H9 (cell line): ENCODE measurements at regions not wholly inside any gene's neighbourhood (a gene's known extent, or its start where the extent isn't known, plus 50 kb on each side); places are given as distances from the start of the nearest gene placed in this dataset.

ENCODE experiments used
- DNase-seq: peaks from one replicate; pipeline ENCODE4 v3.0.0-alpha.2; 2017
- H2AFZ ChIP-seq: one replicate; pipeline ENCODE4 v1.6.1; 2013; ENCODE audit warnings: mild to moderate bottlenecking, low read length, control low read depth, moderate library complexity
- H2AK5ac ChIP-seq: 2 replicates; pipeline ENCODE4 v1.6.1; 2013; ENCODE audit warnings: low read length, control low read depth, mixed read lengths; ENCODE audit not compliant: insufficient read length
- H2BK120ac ChIP-seq: one replicate; pipeline ENCODE4 v1.6.1; 2013; ENCODE audit warnings: low read depth, mild to moderate bottlenecking, low read length, control low read depth, inconsistent platforms; ENCODE audit not compliant: poor library complexity, severe bottlenecking
- H2BK12ac ChIP-seq: 2 replicates; pipeline ENCODE4 v1.6.1; 2013; ENCODE audit warnings: low read length, control low read depth, mixed read lengths, low read depth; ENCODE audit not compliant: insufficient read length
- H2BK15ac ChIP-seq: 2 replicates; pipeline ENCODE4 v1.6.1; 2013; ENCODE audit warnings: low read depth, low read length, control low read depth
- H2BK20ac ChIP-seq: one replicate; pipeline ENCODE4 v1.6.1; 2013; ENCODE audit warnings: low read depth, mild to moderate bottlenecking, low read length, control low read depth, inconsistent platforms; ENCODE audit not compliant: poor library complexity, severe bottlenecking
- H2BK5ac ChIP-seq: 2 replicates; pipeline ENCODE4 v1.6.1; 2013; ENCODE audit warnings: low read length, control low read depth, mixed read lengths; ENCODE audit not compliant: insufficient read length
- H3K14ac ChIP-seq: 2 replicates; pipeline ENCODE4 v1.6.1; 2013; ENCODE audit warnings: low read length, control low read depth; ENCODE audit not compliant: insufficient read depth
- H3K18ac ChIP-seq: 2 replicates; pipeline ENCODE4 v1.6.1; 2013; ENCODE audit warnings: low read depth, mild to moderate bottlenecking, mixed read lengths, low read length, control low read depth; ENCODE audit not compliant: insufficient read length
- H3K23ac ChIP-seq: 2 replicates; pipeline ENCODE4 v1.6.1; 2013; ENCODE audit warnings: low read length, control low read depth, mixed read lengths, low read depth; ENCODE audit not compliant: insufficient read length
- H3K23me2 ChIP-seq: 2 replicates; pipeline ENCODE4 v1.6.1; 2013; ENCODE audit warnings: low read depth, mild to moderate bottlenecking, mixed read lengths, low read length, control low read depth; ENCODE audit not compliant: insufficient read length, poor library complexity, severe bottlenecking
- H3K27ac ChIP-seq: 2 replicates; pipeline ENCODE4 v1.5.1; 2013; ENCODE audit warnings: low read length, control low read depth, mixed read lengths, low read depth; ENCODE audit not compliant: insufficient read length
- H3K27me3 ChIP-seq: 2 replicates; pipeline ENCODE4 v1.6.1; 2013; ENCODE audit warnings: low read length, control low read depth, inconsistent platforms; ENCODE audit not compliant: insufficient read depth
- H3K4ac ChIP-seq: 2 replicates; pipeline ENCODE4 v1.6.1; 2013; ENCODE audit warnings: low read depth, mild to moderate bottlenecking, control low read depth, inconsistent platforms, low read length, moderate library complexity
- H3K4me1 ChIP-seq: 2 replicates; pipeline ENCODE4 v1.6.1; 2013; ENCODE audit warnings: low read length, control low read depth, inconsistent platforms; ENCODE audit not compliant: insufficient read depth
- H3K4me2 ChIP-seq: 2 replicates; pipeline ENCODE4 v1.6.1; 2013; ENCODE audit warnings: low read length, control low read depth, mixed read lengths; ENCODE audit not compliant: insufficient read length, insufficient read depth
- H3K56ac ChIP-seq: 2 replicates; pipeline ENCODE4 v1.6.1; 2013; ENCODE audit warnings: low read depth, mild to moderate bottlenecking, mixed read lengths, low read length, control low read depth; ENCODE audit not compliant: insufficient read length
- H3K79me1 ChIP-seq: 2 replicates; pipeline ENCODE4 v1.6.1; 2013; ENCODE audit warnings: low read depth, mild to moderate bottlenecking, moderate library complexity, low read length, control low read depth, inconsistent platforms; ENCODE audit not compliant: insufficient read depth, poor library complexity, severe bottlenecking
- H3K79me2 ChIP-seq: 2 replicates; pipeline ENCODE4 v1.6.1; 2013; ENCODE audit warnings: low read length, control low read depth, inconsistent platforms; ENCODE audit not compliant: insufficient read depth
- H3K9ac ChIP-seq: 2 replicates; pipeline ENCODE4 v1.6.1; 2013; ENCODE audit warnings: low read length, control low read depth, mixed read lengths; ENCODE audit not compliant: insufficient read length; ENCODE audit errors: extremely low read depth
- H3K9me3 ChIP-seq: one replicate; pipeline ENCODE4 v1.6.1; 2013; ENCODE audit warnings: low read depth, low read length, inconsistent platforms; ENCODE audit not compliant: control insufficient read depth
- H3T11ph ChIP-seq: one replicate; pipeline ENCODE4 v1.6.1; 2013; ENCODE audit warnings: mild to moderate bottlenecking, low read length, control low read depth, inconsistent platforms
- H4K20me1 ChIP-seq: one replicate; pipeline ENCODE4 v1.6.1; 2013; ENCODE audit not compliant: control insufficient read depth, insufficient read length, insufficient read depth
- H4K5ac ChIP-seq: 2 replicates; pipeline ENCODE4 v1.6.1; 2013; ENCODE audit warnings: low read depth, mild to moderate bottlenecking, mixed read lengths, low read length, control low read depth; ENCODE audit not compliant: insufficient read length
- H4K8ac ChIP-seq: replicated peaks from 2 replicates; pipeline ENCODE4 v1.6.1; 2013; ENCODE audit warnings: low read length, control low read depth, mixed read lengths, low read depth; ENCODE audit not compliant: insufficient read length
- H4K91ac ChIP-seq: 2 replicates; pipeline ENCODE4 v1.6.1; 2013; ENCODE audit warnings: low read depth, mild to moderate bottlenecking, moderate library complexity, mixed read lengths, low read length, control low read depth; ENCODE audit not compliant: insufficient read length
- H3K27ac Mint-ChIP-seq, 3 experiments: 2 replicates in 2 of 3; 3 replicates in 1 of 3; pipeline ENCODE4 v1.8.0; 2020 to 2021; ENCODE audit warnings: mixed read lengths in 3 of 3, mild to moderate bottlenecking in 1 of 3, moderate library complexity in 1 of 3
- H3K27me3 Mint-ChIP-seq: 2 replicates; pipeline ENCODE4 v1.8.0; 2021; ENCODE audit warnings: low read depth, mild to moderate bottlenecking, moderate library complexity, mixed read lengths
- H3K36me3 Mint-ChIP-seq, 3 experiments: 2 replicates in 2 of 3; 3 replicates in 1 of 3; pipeline ENCODE4 v1.8.0; 2020 to 2021; ENCODE audit warnings: low read depth in 3 of 3, mixed read lengths in 3 of 3; ENCODE audit not compliant: insufficient read depth in 1 of 3
- H3K4me1 Mint-ChIP-seq, 2 experiments: 2 replicates each; pipeline ENCODE4 v1.8.0; 2020; ENCODE audit warnings: mixed read lengths in 2 of 2
- H3K4me3 Mint-ChIP-seq, 2 experiments: 2 replicates in 1 of 2; 3 replicates in 1 of 2; pipeline ENCODE4 v1.8.0; 2020 to 2021; ENCODE audit warnings: mild to moderate bottlenecking in 2 of 2, mixed read lengths in 2 of 2, moderate library complexity in 1 of 2
- H3K9me3 Mint-ChIP-seq, 2 experiments: 2 replicates in 1 of 2; 3 replicates in 1 of 2; pipeline ENCODE4 v1.8.0; 2020; ENCODE audit warnings: mild to moderate bottlenecking in 2 of 2, mixed read lengths in 2 of 2, moderate library complexity in 1 of 2
- WGBS: extraction: QIAGEN DNeasy Blood & Tissue Kit; methylation state at CpG from one replicate; pipeline ENCODE4 v1.1.7; 2013; ENCODE audit warnings: missing lambda C conversion rate, low lambda C conversion rate, mixed read lengths; ENCODE audit not compliant: insufficient read length; ENCODE audit errors: extremely low coverage; 5-methylcytosine and 5-hydroxymethylcytosine counted together
- TF ChIP-seq, protein P1 (sequence below): fragments of 200-600 bp; sonication (generic); conservative IDR thresholded peaks from 3 replicates; pipeline ENCODE4 v1.8.0; 2021; ENCODE audit warnings: antibody characterized with exemption, mild to moderate bottlenecking

GRCh38 chr5:172541099-172541772, 86.9 kb upstream of the SH3PXD2B start:
- no peak overlapping the region for H2BK12ac ChIP-seq
- TF ChIP-seq, protein P1, sequence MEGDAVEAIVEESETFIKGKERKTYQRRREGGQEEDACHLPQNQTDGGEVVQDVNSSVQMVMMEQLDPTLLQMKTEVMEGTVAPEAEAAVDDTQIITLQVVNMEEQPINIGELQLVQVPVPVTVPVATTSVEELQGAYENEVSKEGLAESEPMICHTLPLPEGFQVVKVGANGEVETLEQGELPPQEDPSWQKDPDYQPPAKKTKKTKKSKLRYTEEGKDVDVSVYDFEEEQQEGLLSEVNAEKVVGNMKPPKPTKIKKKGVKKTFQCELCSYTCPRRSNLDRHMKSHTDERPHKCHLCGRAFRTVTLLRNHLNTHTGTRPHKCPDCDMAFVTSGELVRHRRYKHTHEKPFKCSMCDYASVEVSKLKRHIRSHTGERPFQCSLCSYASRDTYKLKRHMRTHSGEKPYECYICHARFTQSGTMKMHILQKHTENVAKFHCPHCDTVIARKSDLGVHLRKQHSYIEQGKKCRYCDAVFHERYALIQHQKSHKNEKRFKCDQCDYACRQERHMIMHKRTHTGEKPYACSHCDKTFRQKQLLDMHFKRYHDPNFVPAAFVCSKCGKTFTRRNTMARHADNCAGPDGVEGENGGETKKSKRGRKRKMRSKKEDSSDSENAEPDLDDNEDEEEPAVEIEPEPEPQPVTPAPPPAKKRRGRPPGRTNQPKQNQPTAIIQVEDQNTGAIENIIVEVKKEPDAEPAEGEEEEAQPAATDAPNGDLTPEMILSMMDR, result no peak
- H3K27ac ChIP-seq, result no peak overlapping the region
- no peak overlapping the region for H3K18ac ChIP-seq
- no peak overlapping the region for H3K4ac ChIP-seq
- H2BK15ac ChIP-seq, result no peak overlapping the region
- no peak overlapping the region for H2AFZ ChIP-seq
- H3K9me3 Mint-ChIP-seq, result no peaks in the 10 kb centered on the region; a peak in 2 of 5 replicates
- H3K79me2 ChIP-seq, result no peaks in the 10 kb centered on the region
- H2AK5ac ChIP-seq, result no peak overlapping the region
- no peak overlapping the region for H3K4me3 Mint-ChIP-seq
- H3K79me1 ChIP-seq, result no peaks in the 10 kb centered on the region
- H3K27ac Mint-ChIP-seq, result peak overlapping the region in 1 of 3 experiments; percentile 45; a peak in 2 of 7 replicates
- no peaks in the 10 kb centered on the region for H3K9me3 ChIP-seq
- no peaks in the 10 kb centered on the region for H3K36me3 Mint-ChIP-seq
- H4K5ac ChIP-seq, result no peak overlapping the region
- H3T11ph ChIP-seq, result no peak overlapping the region
- no peak overlapping the region for H2BK120ac ChIP-seq
- no peaks in the 10 kb centered on the region for H3K23me2 ChIP-seq
- peak; percentile 19 for DNase-seq
- H2BK20ac ChIP-seq, result no peak overlapping the region
- no peaks in the 10 kb centered on the region for H4K20me1 ChIP-seq
- H3K4me1 Mint-ChIP-seq, result peaks cover 14 to 21% of the 10 kb centered on the region in 2 experiments
- H2BK5ac ChIP-seq, result no peak overlapping the region
- peaks cover 23% of the 10 kb centered on the region for H3K27me3 Mint-ChIP-seq
- no peak overlapping the region for H3K4me2 ChIP-seq
- H3K56ac ChIP-seq, result no peak overlapping the region
- H3K27me3 ChIP-seq, result no peaks in the 10 kb centered on the region
- no peak overlapping the region for H4K91ac ChIP-seq
- no peaks in the 10 kb centered on the region; the same call in 1 of the 2 replicates for H3K4me1 ChIP-seq
- no peak overlapping the region for H3K14ac ChIP-seq
- H3K9ac ChIP-seq, result no peak overlapping the region
- WGBS, result no CpG with 5 or more reads among the region's 13 CpGs
- no peak overlapping the region for H3K23ac ChIP-seq
- no peak overlapping the region for H4K8ac ChIP-seq
